Fibroblast of skin of right quadriceps (primary cell): ENCODE measurements at regions not wholly inside any gene's neighbourhood (a gene's known extent, or its start where the extent isn't known, plus 50 kb on each side); places are given as distances from the start of the nearest gene placed in this dataset.
"Not testable (repeated sequence)": the region's sequence is repeated elsewhere in the genome, so short reads cannot be mapped to it uniquely, and the experiment has no call there.

Experiments
- DNase-seq: peaks from one replicate; pipeline ENCODE4 v3.0.0-alpha.2; 2013

DNA sequence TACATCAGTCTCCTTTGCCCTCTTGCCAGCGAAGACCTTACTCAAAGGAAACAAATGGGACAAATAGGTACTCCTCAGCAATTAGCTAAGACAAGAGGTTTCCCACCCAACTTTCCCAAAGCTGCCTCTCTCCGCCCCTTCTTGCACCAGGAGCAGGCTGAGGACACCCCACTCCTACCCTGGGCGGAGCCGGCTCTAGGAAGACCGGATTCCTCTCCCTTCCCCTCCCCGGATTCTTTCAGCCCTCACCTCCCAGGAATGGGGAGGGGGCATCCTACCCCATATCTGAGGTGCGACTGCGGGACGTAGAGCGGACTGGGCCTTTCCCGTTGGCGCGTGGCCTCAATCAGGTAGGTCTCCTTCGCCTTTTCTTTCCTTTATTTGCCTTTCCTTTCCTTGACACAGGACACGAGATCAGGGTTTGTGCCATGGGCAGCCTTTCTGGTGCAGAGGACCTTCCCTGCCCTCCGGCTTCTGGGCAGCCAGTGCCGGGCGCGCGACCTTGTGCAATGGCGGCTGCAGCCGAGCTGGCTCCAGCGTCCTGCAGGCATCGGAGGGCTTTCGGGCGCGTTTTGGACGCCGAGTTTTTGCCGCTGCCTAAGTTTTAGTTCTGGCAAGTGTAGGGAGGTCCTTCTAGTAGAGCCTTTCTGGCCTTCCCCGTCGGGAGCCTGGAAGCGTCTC, 279.9 kb downstream of the PLS3 start:
- DNase-seq: not testable (repeated sequence)

DNA sequence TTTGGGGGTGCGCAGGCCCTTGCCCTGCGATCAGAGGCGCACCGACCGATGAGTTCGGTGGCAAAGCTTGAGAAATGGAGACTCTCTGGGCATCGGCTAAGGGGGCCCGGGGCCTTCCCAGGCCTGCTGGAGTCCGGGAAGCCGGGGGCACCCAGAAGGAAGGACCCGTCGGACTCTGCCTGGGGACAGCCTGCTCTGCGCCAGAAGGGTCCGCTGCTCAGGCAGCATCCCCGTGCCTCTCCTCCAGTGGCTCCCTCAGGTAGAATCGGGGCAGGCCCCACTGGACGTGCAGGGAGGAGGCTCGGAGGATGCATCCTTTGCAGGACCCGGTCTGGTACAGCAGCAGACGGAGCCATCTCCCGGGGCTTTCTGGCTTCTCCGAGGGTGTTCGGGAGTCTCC, 290.0 kb downstream of the PLS3 start:
- DNase-seq: not testable (repeated sequence)

DNA sequence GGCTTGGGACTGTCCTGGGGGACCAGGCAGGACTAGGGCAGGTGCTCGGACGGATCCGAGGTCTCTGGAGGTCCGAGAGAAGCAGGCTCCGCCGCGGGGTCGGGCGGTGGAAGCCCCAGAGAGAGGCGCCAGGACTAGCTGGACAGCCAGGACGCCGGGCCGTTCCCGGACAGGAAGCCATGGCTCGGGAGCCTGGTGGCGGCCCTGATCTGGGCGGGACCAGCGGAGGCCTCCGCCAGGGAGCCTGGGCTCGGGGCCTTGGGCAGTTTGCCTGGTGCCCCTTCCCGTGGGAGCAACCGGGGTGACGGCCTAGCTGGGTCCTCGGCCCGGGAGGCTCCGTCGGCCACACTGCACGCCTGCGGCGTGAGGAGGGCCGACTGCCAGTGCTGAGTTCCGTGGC, 292.3 kb downstream of the PLS3 start:
- DNase-seq: not testable (repeated sequence)

DNA sequence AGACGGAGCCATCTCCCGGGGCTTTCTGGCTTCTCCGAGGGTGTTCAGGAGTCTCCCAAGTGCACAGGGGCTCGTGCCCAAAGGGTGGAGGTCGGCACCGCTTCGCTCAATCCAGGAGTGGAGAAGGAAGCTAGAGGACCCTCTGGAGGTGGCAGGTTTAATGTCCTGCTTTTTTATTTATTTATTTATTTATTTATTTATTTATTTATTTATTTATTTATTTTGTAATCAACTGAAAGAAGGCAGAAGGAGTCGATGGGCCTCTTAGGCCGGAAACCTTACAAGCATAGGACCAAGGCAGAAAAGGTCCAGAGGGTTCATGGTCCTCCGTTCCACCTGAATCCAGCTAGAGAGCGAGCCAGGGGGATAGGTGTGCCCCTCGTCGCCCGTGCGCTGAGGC, 289.4 kb upstream of the AGTR2 start:
- DNase-seq: not testable (repeated sequence)

DNA sequence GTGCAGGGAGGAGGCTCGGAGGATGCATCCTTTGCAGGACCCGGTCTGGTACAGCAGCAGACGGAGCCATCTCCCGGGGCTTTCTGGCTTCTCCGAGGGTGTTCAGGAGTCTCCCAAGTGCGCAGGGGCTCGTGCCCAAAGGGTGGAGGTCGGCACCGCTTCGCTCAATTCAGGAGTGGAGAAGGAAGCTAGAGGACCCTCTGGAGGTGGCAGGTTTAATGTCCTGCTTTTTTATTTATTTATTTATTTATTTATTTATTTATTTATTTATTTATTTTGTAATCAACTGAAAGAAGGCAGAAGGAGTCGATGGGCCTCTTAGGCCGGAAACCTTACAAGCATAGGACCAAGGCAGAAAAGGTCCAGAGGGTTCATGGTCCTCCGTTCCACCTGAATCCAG, 286.4 kb upstream of the AGTR2 start:
- DNase-seq: not testable (repeated sequence)

DNA sequence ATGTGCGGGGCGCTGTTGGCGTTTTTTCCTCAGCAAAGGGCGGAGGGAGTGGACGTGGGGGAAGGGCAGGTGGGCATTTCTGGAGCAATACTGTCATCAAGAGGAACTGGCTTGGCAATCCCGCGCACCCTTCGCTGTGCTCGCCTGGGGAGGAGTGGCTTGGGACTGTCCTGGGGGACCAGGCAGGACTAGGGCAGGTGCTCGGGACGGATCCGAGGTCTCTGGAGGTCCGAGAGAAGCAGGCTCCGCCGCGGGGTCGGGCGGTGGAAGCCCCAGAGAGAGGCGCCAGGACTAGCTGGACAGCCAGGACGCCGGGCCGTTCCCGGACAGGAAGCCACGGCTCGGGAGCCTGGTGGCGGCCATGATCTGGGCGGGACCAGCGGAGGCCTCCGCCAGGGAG, 282.5 kb upstream of the AGTR2 start:
- DNase-seq: not testable (repeated sequence)

DNA sequence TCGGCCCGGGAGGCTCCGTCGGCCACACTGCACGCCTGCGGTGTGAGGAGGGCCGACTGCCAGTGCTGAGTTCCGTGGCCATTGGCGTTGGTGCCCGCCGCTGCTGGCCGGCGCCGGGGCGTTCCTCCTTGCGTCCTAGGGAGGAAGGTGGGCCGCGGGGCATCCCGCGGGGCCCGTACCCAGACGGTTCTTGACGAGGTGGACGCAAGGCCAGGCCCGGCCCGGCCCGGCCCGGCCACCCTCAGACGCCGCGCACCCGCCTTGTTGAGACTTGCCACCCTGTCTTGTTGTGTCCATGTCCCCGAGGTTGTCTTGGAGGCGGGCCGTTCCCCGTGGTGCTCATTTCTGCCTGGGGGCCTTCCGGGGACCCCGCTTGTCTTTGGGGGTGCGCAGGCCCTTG, 282.0 kb upstream of the AGTR2 start:
- DNase-seq: not testable (repeated sequence)

DNA sequence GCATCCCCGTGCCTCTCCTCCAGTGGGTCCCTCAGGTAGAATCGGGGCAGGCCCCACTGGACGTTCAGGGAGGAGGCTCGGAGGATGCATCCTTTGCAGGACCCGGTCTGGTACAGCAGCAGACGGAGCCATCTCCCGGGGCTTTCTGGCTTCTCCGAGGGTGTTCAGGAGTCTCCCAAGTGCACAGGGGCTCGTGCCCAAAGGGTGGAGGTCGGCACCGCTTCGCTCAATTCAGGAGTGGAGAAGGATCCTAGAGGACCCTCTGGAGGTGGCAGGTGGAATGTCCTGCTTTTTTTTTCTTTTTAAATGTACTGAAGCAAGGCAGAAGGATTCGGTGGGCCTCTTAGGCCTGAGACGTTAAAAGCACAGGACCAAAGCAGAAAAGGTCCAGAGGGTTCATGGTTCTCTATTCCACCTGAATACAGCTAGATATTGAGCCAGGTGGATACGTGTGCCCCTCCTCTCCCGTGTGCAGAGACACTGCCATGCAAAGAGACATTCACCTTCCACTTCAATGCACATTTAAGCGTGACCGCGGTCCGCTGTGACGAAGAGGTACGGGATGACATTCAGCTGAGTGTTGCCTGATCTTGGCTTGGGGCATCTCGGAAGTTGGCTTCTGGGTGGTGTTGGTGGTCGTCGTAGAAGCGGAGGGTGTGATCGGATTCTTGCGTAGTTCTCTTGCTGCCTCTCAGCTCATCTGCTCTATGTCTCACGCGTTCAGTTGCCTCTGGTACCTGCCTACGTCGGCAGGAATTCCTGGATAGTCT, 281.2 kb upstream of the AGTR2 start:
- no peak for DNase-seq

DNA sequence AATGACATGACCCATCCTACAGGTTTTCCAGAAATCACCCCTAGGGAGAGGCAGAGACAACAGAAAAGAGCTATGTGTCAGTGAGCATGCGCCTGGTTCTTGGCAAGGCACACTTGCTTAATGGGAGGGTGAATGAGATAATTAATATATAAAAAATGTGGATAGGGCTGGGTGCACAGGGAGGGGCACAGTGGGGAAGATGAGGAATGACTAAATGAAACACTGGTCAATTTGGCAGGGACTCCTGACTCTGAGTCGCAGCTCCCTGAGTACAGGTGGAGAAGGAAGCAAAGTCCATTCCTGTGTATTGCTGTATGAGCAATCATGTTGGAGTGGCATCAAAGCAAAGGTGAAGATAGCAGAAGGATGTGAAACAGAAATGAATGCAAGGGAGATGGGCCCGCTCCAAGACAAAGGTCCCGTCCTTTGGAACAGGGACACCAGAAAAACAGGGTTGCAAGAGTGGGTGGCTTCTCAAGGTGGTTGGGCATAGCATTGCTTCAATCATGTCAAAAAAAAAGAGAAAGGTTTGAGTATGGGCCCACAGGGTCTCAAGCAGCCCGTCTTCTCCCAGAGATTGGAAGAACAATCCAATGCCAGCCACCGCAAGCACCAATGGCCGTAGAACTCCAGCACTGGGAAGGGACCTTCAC, 278.4 kb upstream of the AGTR2 start:
- no peak for DNase-seq

DNA sequence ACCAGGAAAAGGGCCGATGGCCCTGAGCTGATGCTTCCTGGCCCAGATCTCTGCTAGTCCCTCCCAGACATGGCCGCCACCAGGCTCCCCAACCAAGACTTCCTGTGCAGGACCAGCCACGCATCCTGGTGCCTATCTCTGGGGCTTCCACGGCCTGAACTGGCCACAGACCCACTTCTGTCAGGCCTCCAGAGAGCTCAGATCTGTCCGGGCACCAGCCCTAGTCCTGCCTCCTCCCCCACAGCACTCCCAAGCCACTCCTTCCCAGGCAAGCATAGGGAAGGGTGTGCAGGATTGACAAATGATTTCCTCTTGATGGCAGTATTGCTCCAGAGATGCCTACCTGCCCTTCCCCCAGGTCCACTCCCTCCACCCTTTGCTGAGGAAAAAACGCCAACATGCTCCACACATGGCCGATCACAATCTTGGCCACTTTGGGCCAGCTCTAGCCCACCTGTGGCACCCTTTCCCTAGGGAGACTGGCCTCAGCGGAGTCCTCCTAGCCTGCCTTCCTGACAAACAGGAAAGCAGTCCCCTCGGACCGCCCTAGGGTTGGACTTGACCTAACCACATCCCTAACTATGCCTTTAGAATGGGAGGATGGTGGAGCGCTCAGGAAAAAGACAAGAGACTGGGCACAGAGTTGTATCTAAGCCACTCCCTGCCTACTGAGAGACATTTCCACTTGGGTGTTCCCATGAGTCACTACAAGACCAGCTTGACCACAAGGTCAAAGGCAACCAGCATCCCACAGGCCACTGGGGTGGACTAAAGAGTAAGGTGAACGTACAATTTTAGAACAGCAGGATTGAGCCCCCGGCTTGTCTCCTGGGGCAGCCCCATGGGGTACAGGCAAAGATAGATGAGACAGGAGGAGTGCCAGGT, 277.5 kb upstream of the AGTR2 start:
- DNase-seq: no peak

DNA sequence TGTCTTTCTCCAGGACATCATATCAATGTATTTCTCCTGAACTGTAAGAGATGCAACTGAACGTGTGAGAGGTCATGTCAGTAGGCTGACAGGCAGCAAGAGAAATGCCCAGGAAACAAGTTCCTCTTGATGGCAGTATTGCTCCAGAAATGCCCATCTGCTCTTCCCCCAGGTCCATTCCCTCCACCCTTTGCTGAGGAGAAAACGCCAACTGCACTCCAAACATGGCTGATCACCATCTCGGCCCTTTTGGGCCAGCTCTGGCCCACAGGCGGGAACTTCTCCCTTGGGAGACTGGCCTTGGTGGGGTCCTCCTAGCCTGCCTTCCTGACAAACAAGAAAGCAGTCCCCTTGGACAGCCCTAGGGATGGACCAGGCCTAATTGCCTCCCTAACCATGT, 276.5 kb upstream of the AGTR2 start:
- DNase-seq: no peak

DNA sequence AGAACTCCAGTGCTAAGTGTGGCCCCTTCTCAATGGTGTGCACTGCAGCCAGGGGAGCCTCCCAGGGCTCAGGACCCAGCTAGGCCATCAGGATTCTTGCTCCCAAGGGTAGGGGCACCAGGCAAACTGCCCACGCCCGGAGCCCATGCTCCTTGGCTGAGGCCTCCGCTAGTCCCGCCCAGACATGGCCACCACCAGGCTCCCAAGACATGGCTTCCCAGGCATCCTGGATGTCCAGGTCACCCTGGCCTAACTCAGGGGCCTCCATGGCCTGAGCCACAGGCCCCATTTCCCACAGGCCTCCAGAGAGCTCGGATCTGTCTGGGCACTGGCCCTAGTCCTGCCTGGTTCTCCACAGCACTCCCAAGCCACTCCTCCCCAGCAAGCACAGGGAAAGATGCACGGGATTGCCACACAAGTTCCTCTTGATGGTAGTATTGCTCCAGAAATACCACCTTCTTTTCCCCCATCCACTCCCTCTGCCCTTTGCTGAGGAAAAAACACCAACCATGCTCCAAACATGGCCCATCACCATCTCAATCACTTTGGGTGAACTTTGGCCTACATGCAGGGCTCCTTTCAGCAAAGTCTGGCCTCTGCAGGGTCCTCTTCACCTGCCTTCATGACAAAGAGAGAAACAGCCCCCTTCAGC, 274.7 kb upstream of the AGTR2 start:
- no peak for DNase-seq

DNA sequence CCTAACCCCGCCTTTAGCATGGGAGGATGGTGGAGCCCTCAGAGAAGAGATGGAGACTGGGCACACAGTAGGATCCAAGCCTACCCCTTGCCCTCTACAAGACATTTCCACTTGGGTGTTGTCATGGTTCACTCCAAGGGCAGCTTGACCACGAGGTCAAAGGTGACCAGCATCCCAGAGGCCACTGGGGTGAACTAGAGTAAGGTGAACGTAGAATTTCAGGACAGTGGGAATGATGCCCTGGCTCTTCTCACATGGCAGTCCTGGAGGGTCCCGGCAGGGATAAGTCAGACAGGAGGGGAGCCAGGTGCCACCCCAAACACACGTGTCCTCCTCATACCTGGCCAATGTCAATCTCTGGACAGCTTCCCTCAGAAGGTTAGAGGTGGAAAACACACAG, 274.2 kb upstream of the AGTR2 start:
- DNase-seq: no peak

DNA sequence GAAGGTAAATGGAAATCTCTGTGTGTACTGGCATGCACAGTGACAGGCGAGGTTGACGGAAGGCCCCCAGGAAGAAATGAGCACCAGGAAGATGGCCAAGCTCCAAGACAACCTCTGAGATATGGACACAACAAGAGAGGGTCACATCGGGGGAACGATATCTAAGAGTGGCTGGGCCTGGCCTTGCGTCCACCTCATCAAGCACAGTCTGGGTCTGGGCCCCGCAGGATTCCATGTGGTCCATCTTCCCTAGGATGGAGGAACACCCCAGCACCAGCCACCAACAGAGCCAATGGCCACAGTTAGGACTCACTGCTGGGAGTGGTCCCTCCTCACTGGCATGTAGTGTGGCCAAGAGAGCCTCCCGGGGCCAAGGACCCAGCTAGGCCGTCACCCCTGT, 272.6 kb upstream of the AGTR2 start:
- no peak for DNase-seq

DNA sequence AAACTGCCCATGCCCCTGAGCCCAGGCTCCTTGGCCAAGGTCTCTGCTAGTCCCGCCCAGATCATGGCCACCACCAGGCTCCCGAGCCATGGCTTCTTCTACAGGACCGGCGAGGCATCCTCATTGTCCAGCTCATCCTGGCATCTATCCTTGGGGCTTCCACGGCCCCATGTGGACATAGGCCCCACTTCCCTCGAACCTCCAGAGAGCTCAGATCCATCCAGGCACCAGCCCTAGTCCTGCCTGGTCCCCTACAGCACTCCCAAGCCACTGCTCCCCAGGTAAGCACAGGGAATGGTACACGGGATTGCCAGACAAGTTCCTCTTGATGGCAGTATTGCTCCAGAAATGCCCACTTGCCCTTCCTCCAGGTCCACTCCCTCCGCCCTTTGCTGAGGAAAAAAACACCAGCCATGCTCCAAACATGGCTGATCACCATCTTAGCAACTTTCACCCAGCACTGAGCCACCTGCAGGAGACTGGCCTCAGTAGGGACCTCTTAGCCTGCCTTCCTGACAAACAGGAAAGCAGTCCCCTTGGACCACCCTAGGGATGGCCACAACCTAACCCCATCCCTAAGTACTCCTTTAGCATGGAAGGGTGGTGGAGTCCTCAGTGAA, 272.1 kb upstream of the AGTR2 start:
- no peak for DNase-seq

DNA sequence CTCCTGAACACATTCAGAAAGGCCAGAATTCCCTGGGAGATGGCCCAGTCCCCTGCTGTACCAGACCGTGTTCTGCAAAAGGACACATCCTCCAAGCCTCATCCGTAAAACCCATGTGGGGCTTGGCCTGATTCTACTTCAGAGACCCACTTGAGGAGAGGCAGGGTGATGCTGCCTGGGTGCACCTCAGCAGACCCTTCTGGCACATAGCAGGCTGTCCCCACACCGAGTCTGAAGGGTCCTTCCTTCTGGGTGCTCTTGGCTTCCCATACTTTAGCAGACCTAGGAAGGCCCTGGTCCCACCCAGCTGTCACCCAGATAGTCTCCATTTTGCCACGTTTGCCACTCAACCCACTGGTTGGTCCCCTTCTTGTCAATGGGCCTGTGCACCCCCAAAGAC, 270.1 kb upstream of the AGTR2 start:
- DNase-seq: no peak

DNA sequence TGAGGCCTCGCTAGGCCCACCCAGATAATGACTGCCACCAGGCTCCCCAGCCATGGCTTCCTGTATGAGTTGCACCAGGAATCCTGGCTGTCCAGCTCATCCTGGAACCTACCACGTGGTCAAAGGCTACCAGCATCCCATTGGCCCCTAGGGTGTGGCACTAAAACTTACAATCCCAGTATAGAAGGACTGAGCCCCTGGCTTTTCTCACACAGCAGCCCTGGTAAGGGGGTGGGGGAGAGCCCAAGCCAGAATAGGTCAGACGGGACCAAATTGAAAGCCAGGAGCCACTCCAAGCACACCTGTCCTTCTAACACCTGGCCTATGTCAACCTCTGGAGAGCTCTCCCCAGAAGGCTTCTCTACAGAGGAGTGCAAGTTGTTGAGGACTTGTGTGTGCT, 269.3 kb upstream of the AGTR2 start:
- no peak for DNase-seq

DNA sequence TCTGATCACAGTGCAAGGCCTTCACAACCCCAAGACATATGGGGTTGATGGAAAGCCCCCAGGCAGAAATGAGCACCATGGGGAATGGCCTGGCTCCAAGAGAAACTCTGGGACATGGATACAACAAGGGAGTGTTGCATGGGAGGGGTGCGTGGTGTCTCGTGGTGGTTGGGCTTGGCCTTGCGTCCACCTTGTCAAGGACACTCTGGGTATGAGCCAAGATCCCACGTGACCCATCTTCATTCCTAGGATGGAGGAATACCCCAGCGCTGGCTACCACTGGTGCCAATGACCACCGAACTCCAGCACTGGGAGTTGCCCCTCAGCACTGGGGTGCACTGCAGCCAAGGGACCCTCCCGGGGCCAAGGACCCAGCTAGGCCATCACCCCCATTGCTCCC, 267.5 kb upstream of the AGTR2 start:
- no peak for DNase-seq

DNA sequence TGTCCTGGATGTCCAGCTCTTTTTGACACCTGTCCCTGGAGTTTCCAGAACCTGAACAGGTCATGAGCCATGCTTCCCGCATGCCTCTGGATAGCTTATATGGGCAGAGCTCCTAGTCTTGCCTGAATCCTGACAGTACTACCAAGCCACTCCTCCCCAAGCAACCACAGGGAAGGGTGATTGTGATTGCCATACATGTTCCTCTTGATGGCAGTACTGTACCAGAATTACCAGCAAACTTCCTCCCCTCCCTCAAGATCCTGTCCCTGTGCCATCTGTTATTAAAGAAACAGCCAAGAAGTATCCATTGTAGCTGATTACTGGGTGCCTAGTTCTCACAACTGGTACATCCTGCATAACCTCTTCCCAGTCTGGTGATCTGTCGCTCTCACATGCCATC, 264.3 kb upstream of the AGTR2 start:
- DNase-seq: no peak

DNA sequence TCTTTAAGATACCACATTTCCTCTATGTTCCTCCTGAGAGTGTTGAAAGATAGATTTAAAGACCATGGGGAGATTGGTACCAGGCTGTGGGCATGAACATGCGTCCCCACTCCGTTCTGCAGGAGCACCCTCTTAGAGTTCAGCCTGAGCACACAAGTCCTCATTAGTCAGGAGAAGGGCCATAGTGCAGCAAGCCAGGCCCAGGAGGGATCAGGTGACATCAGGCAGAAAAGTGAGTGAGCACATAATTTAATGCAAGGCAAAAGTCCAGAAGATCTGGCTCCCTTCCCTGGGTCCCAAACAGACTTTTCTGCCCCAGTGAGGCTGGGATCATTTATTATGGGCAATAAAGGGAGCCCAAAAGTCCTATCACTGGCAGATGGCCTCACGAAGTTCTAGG, 263.7 kb upstream of the AGTR2 start:
- DNase-seq: no peak

DNA sequence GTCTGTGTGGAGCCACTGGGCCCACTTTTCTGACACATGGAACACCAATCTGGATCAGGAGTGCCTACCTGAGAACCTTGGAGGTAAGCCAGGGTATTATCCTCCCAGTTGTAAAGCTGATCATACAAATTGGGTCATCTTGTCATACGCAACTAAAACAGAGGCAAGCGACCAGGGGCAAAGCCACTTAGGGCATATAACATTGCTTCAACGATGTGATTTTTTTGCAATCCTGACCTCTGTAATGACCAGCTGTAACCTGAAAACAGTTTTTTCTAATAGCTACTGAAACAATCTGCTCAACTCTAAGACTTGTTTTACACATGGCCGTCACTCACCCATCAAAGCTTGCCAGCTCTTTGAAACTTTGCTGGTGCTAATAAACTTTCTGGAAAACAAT, 261.5 kb upstream of the AGTR2 start:
- DNase-seq: no peak

DNA sequence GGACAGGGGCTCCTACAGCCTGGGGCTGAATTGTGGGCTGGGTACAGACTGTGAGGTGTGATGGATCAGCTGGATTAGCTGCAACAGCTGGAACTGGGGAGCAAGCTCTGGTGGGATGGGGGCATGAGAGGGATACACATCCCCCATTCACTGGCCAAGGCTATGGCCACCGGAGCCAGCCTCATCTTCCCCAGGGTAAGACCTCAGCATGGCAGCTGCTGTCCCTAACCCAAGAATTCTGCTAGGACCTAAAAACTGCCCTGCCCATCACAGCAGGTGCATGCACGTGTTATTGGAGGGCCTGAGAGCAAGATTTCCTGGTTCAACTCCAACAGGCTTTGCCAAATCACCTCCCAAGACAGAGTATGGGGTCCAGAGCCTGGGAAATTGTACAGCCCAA, 258.6 kb upstream of the AGTR2 start:
- no peak for DNase-seq
